Spleen (tissue), 7 donors: ENCODE measurements at regions not wholly inside any gene's neighbourhood (a gene's known extent, or its start where the extent isn't known, plus 50 kb on each side); places are given as distances from the start of the nearest gene placed in this dataset.

Experiments
- CTCF ChIP-seq, 11 experiments: fragments of 200-600 bp in 7 of 11; fragments of 450-650 bp in 4 of 11; sonication (generic) in 4 of 11; IDR thresholded peaks in 8 of 11; conservative IDR thresholded peaks in 3 of 11; 1 replicate in 7 of 11; 2 replicates in 4 of 11; pipeline versions ENCODE4 v1.4.0 to v1.8.0; 2016 to 2021; ENCODE audit warnings: antibody characterized with exemption in 11 of 11, inconsistent platforms in 4 of 11, mild to moderate bottlenecking in 1 of 11
- POLR2A ChIP-seq, 3 donors: fragments of 450-650 bp; IDR thresholded peaks; one replicate each; pipeline ENCODE4 v1.5.1; 2017; ENCODE audit warnings: antibody characterized with exemption in 3 of 3, mild to moderate bottlenecking in 1 of 3
- donor health status: DM: no; HTN: no; CAD: no; lungs with moderate emphysema.
- donor health status: DM: no; HTN: no; CAD: no.
- donor health status: DM: no; HTN: no; CAD: no.

GRCh38 chr2:21392649-21393048 is 268.9 kb downstream of the TDRD15 start:
- TF ChIP-seq CTCF (IDR thresholded peaks at IDR 0.05 in 8 of 11, conservative IDR thresholded peaks at IDR 0.05 in 3 of 11) (no peak), POLR2A (IDR thresholded peaks at IDR 0.05) (no peak)
